NCI-H1436 (cell line): ENCODE measurements at regions not wholly inside any gene's neighbourhood (a gene's known extent, or its start where the extent isn't known, plus 50 kb on each side); places are given as distances from the start of the nearest gene placed in this dataset.
"Not testable (repeated sequence)": the region's sequence is repeated elsewhere in the genome, so short reads cannot be mapped to it uniquely, and the experiment has no call there.

ENCODE experiments used
- DNase-seq: peaks from one replicate; lab custom pipeline; 2025; lab: John Stamatoyannopoulos, UW

DNA sequence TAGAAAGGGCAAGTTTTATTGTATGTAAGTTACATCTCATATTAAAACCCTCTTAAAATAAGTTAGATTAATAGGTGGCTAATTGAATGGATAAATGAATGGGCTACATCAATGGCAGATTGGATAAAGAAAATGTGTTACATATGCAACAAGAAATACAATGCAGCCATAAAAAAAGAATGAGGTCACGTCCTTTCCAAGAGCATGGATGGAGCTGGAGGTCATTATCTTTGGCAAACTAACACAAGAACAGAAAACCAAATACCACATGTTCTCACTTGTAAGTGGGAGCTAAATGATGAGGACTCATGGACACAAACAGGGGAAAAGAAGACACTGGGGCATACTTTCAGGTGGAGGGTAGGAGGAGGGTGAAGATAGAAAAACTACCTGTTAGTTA, 182.2 kb upstream of the GNAI1 start:
- no peak for DNase-seq

DNA sequence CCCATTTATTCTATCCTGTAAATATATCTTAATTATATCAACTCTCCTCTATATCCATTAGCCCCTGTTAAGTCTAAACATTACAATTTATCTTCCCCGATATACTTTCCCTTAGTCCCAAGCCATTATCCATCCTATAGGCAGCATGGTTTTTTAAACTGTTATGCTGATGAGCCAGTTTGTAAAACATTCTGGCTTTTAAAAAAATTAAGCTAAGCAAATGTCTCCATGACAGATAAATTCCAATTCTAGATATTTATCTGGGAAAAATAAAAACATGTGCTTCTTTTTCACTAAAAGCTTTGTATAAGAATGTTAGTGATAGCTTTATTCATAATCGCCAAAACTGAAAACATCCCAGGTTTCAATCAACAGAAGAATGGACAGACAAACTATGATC, 183.2 kb upstream of the GNAI1 start:
- DNase-seq, result no peak

DNA sequence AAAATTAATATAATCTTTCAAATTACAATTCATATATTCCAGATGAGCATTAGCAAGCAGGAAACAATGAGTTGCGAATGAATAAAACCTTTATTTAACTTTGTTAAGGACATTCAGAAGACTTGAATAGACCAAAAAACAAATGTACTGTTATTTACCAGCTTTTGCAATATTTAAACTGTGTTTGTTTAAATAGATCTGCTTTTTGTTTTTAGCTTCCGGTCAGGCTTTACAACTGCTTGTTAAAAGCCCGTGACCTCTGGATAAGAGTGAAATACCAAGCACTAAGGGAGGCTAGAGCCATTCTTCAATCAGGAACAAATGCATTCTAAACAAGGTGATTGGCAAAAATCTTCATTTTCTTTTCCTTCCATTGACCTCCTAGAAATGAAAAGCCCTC, 184.9 kb upstream of the GNAI1 start:
- DNase-seq, result no peak

DNA sequence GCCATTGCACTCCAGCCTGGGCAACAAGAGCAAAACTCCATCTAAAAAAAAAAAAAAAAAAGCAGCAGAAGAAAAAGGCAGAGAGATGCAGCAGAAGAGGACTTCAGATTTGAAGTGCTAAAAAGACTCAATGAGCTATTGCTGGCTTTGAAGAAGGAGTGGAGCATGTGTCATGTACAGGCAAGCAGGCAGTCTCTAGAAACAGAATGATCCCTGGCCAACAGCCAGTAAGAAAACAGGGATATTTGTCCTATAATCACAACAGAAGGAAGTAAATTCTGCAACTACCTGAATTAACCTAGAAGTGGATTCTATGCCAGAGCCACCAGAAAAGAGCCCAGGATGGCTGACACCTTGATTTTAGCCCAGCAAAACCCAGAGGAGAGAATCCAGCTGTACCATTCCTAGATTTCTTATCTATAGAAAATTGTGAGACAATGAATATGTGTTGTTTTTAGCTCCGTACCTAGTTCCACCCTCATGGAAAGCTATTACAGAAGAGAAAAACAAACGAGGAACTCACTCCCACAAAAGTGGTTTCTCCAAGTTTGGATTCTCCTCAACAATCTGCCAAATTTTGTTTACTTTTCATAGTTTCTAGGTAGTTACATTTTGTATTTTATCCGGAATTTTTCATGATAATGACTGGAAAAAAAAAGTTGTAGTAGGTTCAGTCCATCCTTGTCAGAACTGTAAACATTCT, 198.2 kb upstream of the GNAI1 start:
- no peak for DNase-seq

DNA sequence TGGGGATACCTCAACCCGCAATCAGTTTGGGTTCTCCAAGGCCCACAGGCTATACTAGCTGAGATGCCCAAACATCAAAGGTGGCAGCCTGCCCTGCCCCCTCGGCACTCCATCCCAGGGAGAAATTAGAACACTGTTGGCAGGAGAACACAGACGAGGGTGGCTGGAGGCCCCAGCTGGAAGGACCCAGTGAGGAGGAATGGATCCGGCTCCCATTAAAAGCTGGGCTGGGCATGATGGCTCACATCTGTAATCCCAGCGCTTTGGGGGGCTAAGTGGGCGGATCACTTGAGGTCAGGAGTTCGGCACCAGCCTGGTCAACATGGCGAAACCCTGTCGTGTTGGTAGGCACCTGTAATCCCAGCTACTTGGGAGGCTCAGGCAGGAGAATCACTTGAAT, 199.9 kb upstream of the GNAI1 start:
- no peak for DNase-seq

DNA sequence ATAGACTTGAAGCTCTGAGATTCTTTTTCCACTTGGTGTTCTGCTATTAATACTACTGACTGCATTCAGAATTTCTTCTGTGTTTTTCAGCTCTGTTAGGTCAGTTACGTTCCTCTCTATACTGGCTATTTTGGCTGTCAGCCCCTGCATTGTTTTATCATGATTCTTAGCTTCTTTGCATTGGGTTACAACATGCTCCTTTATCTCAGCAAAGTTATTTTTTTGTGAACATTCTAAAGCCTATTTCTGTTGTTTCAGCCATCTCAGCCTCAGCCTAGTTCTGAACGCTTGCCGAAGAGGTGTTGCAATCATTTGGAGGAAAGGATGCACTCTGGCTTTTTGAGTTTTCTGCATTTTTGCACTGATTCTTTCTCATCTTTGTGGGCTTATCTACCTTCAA, 201.5 kb upstream of the GNAI1 start:
- no peak for DNase-seq

DNA sequence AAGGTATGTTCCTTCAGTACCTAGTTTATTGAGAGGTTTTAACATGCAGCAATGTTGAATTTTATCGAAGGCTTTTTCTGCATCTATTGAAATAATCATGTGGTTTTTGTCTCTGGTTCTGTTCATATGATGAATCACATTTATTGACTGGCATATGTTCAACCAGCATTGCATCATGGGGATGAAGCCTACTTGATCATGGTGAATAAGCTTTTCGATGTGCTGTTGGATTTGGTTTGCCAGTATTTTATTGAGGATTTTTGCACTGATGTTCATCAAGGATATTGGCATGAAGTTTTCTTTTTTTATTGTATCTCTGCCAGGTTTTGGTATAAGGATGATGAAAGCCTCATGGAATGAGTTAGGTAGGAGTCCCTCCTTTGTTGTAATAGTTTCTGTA, 204.0 kb upstream of the GNAI1 start:
- no peak for DNase-seq

DNA sequence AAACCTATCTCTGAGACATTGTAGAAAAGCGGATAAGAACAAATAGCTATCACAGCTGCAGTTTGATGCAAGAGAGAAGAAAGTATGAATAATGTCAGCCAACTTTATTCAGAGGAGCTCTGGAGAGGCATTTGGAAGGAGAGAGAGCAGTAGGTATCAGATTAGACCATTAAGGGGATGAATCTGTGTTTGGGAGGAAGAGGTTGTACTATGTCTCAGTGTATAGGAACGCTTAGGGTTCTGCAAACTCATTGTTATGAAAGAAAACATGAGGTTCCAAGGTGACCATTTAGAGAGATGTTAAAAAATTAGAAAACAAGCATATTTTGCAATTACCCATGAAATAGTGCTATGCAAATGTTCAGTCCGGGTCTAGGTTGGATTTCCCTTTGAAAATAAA, 207.5 kb upstream of the GNAI1 start:
- no peak for DNase-seq

DNA sequence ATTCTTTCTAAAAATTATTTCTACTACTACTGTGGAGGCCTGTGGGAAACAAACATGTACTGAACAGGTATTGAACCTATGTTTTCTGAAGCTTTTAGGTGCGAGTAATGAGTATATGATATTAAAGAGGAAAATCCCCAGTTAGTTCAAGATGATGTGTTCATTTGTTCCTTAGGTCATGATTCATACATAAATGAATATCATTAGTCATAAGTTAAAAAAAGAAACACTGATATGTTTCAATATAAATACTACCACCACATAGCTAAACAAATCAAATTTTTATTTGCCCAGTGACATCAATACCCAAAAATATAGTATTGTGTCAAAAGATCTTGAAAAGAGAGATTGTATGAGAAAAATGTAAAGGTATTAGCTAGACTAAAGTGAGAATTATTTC, 210.7 kb upstream of the GNAI1 start:
- no peak for DNase-seq

DNA sequence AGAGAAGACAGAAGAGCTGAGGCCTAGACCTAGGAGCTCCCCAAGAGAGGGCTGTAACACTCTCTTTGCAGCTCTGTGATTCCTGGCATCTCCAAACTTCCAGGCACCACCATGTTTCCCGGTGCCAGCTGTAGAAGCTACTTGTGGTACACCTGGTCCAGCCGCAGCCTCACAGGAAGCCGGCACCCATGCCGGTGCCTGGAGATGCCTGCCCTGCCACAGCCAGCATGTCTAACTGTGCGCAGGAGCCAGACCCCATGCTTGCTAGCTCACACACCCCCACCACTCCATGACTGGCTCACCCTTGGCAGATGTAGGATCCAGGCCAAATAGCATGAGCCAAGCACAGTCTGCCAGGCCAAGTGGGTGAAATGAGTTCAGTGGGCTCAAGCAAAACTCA, 211.7 kb upstream of the GNAI1 start:
- DNase-seq, result no peak

DNA sequence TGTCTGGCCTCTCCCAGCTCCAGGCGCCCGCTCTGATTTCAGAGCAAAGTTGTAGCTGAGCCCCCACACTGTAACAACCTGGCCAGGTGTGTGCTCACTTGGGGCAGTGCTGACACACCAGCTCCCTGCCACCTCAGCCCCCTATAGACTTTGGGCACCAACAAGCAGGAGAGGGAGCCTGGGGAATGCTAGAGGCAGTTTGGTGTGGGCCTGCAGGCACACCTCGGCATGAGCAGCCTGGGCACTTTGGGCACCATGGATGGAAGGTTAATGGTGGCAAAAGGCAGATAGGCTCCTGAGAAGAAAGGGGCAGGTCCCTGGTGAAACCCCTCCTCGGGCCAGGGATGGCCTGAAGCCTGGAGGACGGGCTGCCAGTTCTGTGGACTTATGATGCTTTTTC, 212.7 kb upstream of the GNAI1 start:
- DNase-seq, result no peak

DNA sequence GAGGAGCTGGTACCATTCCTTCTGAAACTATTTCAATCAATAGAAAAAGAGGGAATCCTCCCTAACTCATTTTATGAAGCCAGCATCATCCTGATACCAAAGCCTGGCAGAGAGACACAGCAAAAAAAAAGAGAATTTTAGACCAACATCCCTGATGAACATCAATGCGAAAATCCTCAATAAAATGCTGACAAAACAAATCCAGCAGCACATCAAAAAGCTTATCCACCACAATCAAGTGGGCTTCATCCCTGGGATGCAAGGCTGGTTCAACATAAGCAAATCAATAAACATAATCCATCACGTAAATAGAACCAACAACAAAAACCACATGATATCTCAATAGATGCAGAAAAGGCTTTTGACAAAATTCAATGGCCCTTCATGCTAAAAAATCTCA, 216.0 kb upstream of the GNAI1 start:
- DNase-seq, result not testable (repeated sequence)

DNA sequence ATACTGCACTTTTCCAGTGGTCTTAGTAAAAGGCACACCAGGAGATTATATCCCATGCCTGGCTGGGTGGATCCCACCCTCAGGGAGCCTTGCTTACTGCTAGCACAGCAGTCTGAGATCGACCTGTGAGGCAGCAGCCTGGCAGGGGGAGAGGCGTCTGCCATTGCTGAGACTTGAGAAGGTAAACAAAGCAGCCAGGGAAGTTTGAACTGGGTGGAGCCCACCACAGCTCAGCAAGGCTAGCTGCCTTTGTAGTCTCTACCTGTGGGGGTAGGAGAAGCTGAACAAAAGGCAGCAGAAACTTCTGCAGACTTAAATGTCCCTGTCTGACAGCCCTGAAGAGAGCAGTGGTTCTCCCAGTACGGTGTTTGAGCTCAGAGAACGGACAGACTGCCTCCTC, 219.3 kb upstream of the GNAI1 start:
- not testable (repeated sequence) for DNase-seq

DNA sequence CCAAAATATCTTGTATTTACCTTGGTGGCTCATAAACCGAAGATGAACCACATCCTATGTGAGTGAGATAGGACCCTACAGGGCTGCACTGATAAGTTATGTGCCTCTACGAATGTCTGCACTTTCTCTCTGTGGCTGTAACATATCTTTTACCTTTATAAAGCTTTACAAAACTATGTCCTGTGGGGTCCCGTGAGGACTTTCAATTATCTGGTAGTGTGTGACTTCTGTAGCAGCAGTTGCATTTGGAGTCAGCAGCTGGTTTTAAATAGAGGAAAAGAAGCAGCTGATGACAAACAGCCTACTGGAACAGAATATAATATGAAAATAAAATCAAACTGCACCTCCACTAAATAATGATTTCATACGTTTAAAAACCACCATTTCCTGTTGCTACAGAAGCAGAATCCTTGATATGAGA, 222.4 kb upstream of the GNAI1 start:
- no peak for DNase-seq

DNA sequence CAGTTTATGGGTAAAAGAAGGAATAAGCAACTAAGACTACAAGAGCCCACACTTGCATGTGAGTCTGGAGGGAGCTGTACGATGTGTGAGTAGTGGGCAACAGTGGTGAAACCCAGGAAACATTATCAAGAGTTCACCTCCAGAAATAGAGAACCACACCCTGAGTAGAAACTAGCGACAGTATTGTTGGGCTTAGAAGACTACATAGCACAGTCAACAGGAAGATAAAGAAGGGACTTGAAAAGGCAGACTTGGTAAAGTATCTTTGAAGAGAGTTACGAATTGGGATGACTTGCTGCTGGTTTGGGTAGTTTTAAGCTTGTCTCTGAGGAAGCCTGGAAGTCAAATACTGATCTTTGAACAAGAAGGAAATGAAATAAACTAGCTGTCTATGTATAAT, 223.2 kb upstream of the GNAI1 start:
- DNase-seq, result no peak

DNA sequence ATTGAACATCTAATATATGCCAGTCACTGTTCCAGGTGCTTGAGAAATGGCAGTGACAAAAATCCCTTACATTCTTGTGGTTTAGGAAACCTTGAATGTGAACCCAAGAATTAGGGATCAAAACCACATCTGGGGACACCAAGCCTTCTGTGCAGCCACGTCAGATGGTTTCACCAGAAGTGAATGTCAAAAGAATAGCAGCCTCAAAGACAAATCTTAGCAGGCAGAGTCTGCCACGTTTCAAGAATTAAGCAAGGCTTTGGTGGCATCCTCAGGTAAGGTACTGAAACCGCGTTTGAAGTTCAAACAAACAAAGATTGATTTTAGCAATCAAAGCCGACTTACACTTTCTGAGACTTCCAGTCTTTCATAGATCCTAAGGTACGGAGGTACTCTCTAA, 225.5 kb upstream of the GNAI1 start:
- DNase-seq, result no peak

DNA sequence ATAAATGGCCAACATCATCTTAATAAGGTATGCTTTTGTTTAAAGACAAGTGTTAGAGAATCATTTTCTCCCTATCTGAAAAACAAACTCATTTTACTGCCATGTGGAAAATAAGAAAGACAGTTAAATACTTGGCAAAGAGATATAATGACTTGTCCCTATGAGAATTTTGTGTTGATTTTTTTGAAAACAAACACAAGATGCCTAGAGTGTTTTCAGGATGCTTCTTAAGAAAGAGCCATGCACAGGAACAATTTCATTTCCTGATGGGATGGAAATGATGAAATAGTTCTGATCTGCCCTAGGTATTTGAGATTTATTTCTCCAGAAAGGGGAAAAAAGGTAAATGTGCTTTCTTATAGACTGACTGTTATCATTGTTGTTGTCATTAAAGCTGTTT, 237.5 kb upstream of the GNAI1 start:
- DNase-seq, result no peak

DNA sequence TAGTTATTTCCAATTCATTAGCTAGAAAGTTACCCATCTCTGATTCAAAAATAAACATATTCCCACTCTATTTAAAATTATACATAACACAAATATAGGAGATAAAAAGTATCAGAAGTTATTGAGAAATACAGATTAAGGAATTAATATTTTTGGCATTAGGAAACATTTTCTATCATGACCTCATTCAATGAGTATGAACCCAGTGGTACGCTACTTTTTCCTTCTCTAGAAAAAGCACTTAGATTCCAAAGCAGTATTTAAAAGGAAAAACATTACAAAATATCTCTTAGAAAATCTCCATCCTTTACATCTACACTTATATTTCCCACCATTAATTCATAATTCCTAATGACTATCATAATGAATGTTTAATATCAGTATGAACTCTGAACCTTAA, 240.6 kb upstream of the GNAI1 start:
- DNase-seq, result no peak

DNA sequence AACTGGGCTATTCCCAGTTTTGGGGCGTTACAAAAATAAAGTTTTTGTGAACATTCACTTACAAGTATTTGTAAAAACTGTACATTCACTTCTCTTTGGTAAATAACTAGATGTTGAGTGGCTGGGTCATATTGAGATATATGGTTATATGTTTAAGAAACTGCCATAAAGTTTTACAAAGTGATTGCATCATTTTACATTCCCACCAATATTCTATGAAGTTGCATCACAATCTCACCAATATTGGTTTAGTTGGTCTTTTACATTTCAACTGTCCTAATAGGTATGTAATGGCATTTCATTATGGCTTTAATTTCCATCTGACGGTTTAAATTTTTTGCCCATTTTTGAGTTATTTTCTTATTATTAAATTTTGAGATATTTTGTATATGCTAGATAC, 251.7 kb upstream of the GNAI1 start:
- DNase-seq, result no peak

DNA sequence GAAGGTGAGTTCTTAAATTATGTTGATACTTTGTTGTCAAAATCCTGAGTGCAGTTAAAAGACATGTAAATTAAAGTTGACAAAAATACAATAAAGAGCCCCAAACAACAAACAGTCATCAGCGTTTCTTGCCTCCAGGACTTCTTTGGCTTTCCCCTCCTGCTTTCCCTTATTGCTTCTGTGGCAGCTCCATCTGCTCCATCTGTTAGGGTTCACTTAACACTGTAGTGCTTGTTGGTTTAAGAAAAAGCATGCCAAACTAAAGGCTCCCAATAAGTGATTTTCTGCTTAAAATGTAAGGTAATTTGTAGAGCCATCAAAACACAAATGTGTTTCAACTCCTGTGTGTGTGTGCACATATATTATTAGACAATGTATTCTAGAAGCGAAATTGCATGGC, 254.3 kb upstream of the GNAI1 start:
- no peak for DNase-seq

DNA sequence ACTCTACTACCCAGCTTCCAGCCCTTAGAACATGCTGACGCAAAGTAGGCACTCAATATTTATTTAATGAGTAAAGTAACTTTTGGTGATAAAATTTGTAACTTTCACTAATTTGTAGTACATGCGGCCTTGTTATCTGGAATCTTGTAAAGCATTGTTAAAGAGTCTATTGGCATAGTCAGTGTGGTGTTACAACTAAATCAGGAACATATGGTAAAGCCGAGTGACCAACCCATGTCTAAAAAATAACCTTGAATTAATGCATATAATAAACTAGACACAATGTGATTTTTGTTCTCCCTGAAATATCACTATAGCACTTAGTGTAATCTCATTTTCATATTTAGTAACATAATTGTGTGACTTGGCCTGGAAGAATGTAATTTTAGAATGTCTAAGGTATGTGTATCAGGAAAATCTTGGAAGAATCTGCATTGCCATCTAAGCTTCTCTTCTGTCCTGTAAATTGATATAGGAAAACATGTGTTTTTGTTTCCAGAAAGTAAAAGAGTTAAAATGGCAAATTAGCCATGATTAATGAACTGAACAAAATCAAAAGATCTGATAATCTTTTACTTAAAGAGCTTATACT, 256.7 kb upstream of the GNAI1 start:
- no peak for DNase-seq

DNA sequence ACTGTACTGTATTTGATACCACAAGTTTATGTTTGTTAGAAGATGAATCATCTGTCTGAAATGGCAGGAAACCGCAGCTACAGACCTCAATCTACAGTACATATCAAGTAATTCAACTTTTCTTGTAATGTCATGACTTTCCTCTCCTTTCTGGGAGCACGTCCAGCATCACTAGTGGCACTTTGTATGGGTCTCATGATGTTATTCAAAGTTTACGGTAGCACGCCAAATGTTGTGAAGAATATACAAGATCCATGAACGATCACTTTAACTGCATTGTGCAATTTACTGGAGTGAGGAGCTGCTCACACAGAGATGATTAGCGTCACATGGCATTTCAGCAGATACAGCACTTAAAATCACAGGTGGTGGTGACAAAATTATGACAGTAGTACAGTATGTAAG, 257.8 kb upstream of the GNAI1 start:
- DNase-seq, result no peak

DNA sequence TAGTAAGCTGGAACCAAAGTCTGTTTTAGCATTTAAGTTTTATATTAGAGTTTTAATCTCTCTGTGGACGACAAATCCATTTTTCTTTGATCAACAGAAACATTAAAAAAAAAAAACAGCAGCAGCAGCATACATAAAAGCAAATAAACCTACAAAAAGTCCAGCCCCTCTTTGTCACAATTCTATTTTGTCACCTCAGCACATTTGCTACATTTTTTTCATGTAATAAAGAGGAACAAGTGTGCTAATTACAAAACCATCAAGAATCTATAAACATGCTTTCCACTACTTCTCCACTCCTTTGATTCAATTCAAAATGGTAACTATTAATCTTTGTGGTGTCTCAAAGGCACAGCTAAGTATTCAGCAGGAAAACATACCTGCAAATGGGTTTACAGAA, 259.8 kb upstream of the GNAI1 start:
- no peak for DNase-seq

DNA sequence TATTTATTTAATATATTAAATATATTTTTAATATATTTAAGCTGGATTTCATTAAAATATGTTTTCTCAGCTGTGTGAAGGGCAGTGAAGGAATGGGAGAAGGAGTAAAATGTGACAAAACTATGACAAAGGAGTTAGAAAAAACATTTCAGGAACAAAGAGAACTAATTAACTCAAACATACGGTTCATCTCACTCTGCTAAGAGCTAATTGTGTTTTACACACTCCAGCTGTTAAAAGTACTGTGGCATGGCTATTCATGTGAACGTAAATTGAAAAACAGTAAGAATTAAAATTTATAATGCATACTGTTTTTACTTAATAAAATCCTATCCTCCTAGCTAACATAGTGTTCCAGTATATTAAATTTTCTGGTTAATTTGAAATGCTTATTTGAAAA, 262.5 kb upstream of the GNAI1 start:
- no peak for DNase-seq
